ENCODE measurements at regions not wholly inside any gene's neighbourhood (a gene's known extent, or its start where the extent isn't known, plus 50 kb on each side); places are given as distances from the start of the nearest gene placed in this dataset.

DNA sequence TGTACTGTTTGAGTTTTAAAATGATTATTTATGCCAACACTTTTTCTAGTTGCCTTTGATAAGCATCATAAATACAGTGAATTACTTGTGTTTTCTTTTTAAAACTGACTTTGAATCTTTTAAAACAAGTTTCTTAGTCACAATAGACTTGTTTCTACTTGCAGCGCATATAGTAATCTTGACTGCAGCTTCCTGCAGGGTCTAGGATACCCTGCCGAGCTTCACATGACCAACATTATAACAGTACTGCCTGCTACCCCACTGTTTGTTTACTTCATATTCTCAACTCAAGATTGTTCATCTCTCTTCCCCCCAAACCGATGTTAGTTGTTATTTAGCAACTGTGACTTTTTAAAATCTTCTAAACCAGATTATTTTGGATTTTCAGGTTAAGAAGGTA lies 751.3 kb upstream of the NEGR1 start:
- TF ChIP-seq EZH2 (IDR thresholded peaks at IDR 0.05; ENCODE audit: borderline replicate concordance, insufficient read depth, low read length, poor library complexity, severe bottlenecking) (no peak), CTCF (IDR thresholded peaks at IDR 0.05; ENCODE audit: poor library complexity, severe bottlenecking) (no peak), EP300 (conservative IDR thresholded peaks at IDR 0.05; ENCODE audit: poor library complexity, severe bottlenecking) (no peak), POLR2AphosphoS5 (IDR thresholded peaks at IDR 0.05) (no peak), REST (IDR thresholded peaks at IDR 0.05; ENCODE audit: borderline replicate concordance) (no peak)
